H1 (cell line): ENCODE measurements at regions not wholly inside any gene's neighbourhood (a gene's known extent, or its start where the extent isn't known, plus 50 kb on each side); places are given as distances from the start of the nearest gene placed in this dataset.

Experiments used
- KDM4A ChIP-seq: IDR thresholded peaks from one replicate; pipeline ENCODE4 v1.7.1; 2012; ENCODE audit warnings: low read depth, mild to moderate bottlenecking, moderate library complexity, low read length, inconsistent platforms; ENCODE audit not compliant: severe bottlenecking
- NRF1 ChIP-seq: IDR thresholded peaks from 2 replicates; pipeline ENCODE4 v1.6.1; 2011; ENCODE audit warnings: mild to moderate bottlenecking, low read depth, low read length, improper control_type of control experiment
- TAF7 ChIP-seq: optimal IDR thresholded peaks from 2 replicates; pipeline ENCODE3; 2011; ENCODE audit warnings: low read depth, mild to moderate bottlenecking, inconsistent platforms, low read length, moderate library complexity, borderline replicate concordance
- TEAD4 ChIP-seq: IDR thresholded peaks from 2 replicates; pipeline ENCODE4 v1.6.1; 2012; ENCODE audit warnings: low read depth, low read length, inconsistent platforms, mixed read lengths
- TF ChIP-seq, protein P1 (sequence below), 3 experiments: IDR thresholded peaks; 1 replicate in 2 of 3; 2 replicates in 1 of 3; pipeline versions ENCODE4 v1.5.1 to v1.6.1; 2011; ENCODE audit warnings: low read length in 3 of 3, mild to moderate bottlenecking in 3 of 3, inconsistent platforms in 2 of 3, low read depth in 1 of 3, moderate library complexity in 1 of 3; ENCODE audit not compliant: insufficient read depth in 1 of 3; ENCODE audit errors: control extremely low read depth in 1 of 3

DNA sequence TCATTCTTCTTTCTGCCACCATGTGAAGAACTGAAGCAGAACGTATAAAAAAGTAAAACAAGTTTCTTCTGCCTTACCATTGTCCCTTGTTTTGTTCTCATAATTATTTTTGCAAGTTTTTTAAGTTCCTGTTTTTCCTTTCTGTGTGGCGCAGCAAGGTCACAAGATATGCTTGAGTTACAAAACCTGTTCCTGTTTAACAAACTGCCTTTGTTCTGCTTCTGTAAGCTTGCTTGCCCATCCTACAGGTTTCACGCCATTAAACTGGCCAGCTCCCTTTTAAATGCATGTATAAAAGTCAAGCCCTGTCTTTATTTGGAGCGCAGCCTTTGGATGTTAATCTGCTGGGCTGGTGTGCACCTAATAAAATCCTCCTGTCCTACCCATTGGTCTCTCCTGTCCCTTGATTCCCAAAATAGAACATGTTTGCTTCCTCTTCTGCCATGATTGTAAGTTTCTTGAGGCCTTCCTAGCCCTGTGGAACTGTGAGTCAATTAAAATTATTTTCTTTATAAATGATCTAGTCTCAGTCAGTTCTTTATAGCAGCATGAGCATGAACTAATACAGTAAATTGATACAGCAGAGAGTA, 1115.4 kb downstream of the SLITRK1 start (continued):
- TF ChIP-seq, protein P1, sequence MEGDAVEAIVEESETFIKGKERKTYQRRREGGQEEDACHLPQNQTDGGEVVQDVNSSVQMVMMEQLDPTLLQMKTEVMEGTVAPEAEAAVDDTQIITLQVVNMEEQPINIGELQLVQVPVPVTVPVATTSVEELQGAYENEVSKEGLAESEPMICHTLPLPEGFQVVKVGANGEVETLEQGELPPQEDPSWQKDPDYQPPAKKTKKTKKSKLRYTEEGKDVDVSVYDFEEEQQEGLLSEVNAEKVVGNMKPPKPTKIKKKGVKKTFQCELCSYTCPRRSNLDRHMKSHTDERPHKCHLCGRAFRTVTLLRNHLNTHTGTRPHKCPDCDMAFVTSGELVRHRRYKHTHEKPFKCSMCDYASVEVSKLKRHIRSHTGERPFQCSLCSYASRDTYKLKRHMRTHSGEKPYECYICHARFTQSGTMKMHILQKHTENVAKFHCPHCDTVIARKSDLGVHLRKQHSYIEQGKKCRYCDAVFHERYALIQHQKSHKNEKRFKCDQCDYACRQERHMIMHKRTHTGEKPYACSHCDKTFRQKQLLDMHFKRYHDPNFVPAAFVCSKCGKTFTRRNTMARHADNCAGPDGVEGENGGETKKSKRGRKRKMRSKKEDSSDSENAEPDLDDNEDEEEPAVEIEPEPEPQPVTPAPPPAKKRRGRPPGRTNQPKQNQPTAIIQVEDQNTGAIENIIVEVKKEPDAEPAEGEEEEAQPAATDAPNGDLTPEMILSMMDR (IDR thresholded peaks at IDR 0.05; ENCODE audit: control extremely low read depth in 1 of 3, insufficient read depth in 1 of 3, low read depth in 1 of 3, low read length in 3 of 3), result no peak
- TF ChIP-seq TAF7 (no peak), TEAD4 (no peak), NRF1 (no peak), KDM4A (no peak)
